Liver (tissue), 8 donors: ENCODE measurements at regions not wholly inside any gene's neighbourhood (a gene's known extent, or its start where the extent isn't known, plus 50 kb on each side); places are given as distances from the start of the nearest gene placed in this dataset.

Experiments
- DNase-seq: peaks from one replicate; pipeline ENCODE4 v3.0.0-alpha.2; 2017; ENCODE audit warnings: low spot score
- H3K27ac ChIP-seq, 2 donors: one replicate each; pipeline ENCODE4 v1.7.0; 2013; ENCODE audit warnings: inconsistent platforms in 2 of 2, low read length in 2 of 2, control low read depth in 1 of 2, low read depth in 1 of 2, mild to moderate bottlenecking in 1 of 2
- H3K27me3 ChIP-seq, 4 donors: one replicate each; pipeline versions ENCODE4 v1.6.1 to v1.7.0; 2013; ENCODE audit warnings: low read length in 3 of 4, inconsistent platforms in 1 of 4, mild to moderate bottlenecking in 1 of 4, moderate library complexity in 1 of 4; ENCODE audit not compliant: control insufficient read depth in 4 of 4, insufficient read depth in 4 of 4
- H3K36me3 ChIP-seq, 4 donors: one replicate each; pipeline versions ENCODE4 v1.6.1 to v1.7.0; 2013; ENCODE audit warnings: low read length in 3 of 4, mild to moderate bottlenecking in 3 of 4, low read depth in 1 of 4, moderate library complexity in 1 of 4; ENCODE audit not compliant: control insufficient read depth in 4 of 4, insufficient read depth in 3 of 4
- H3K4me1 ChIP-seq, 4 donors: one replicate each; pipeline versions ENCODE4 v1.6.1 to v1.7.0; 2013; ENCODE audit warnings: low read length in 3 of 4, mild to moderate bottlenecking in 3 of 4, moderate library complexity in 1 of 4; ENCODE audit not compliant: control insufficient read depth in 4 of 4, insufficient read depth in 4 of 4
- H3K4me3 ChIP-seq, 3 donors: one replicate each; pipeline versions ENCODE4 v1.6.1 to v1.7.0; 2013; ENCODE audit warnings: low read length in 3 of 3, control low read depth in 1 of 3, low read depth in 1 of 3, mild to moderate bottlenecking in 1 of 3
- H3K9ac ChIP-seq, 2 donors: one replicate each; pipeline ENCODE4 v1.7.0; 2013; ENCODE audit warnings: low read length in 2 of 2, mild to moderate bottlenecking in 2 of 2, moderate library complexity in 2 of 2, control low read depth in 1 of 2, low read depth in 1 of 2
- H3K9me3 ChIP-seq, 4 donors: one replicate each; pipeline versions ENCODE4 v1.6.1 to v1.7.0; 2013; ENCODE audit warnings: low read length in 3 of 4; ENCODE audit not compliant: control insufficient read depth in 4 of 4
- EGR1 ChIP-seq, 2 donors: IDR thresholded peaks; 2 replicates each; pipeline ENCODE4 v1.6.1; 2016 to 2018; ENCODE audit warnings: antibody characterized with exemption in 2 of 2, low read depth in 2 of 2
- FOXA1 ChIP-seq: IDR thresholded peaks from 2 replicates; pipeline ENCODE4 v1.6.1; 2016; ENCODE audit warnings: antibody characterized with exemption
- FOXA2 ChIP-seq: IDR thresholded peaks from 2 replicates; pipeline ENCODE4 v1.6.1; 2016; ENCODE audit warnings: antibody characterized with exemption
- GABPA ChIP-seq, 2 donors: IDR thresholded peaks in 1 of 2; conservative IDR thresholded peaks in 1 of 2; 2 replicates each; pipeline ENCODE4 v1.6.1; 2016; ENCODE audit warnings: antibody characterized with exemption in 2 of 2, mild to moderate bottlenecking in 1 of 2, moderate library complexity in 1 of 2
- HNF4A ChIP-seq, 2 donors: conservative IDR thresholded peaks; 2 replicates each; pipeline ENCODE4 v1.6.1; 2016; ENCODE audit warnings: antibody characterized with exemption in 2 of 2, mild to moderate bottlenecking in 2 of 2
- HNF4G ChIP-seq: IDR thresholded peaks from 2 replicates; pipeline ENCODE4 v1.6.1; 2016; ENCODE audit warnings: antibody characterized with exemption
- JUND ChIP-seq, 2 donors: IDR thresholded peaks; 2 replicates each; pipeline ENCODE4 v1.6.1; 2016; ENCODE audit warnings: antibody characterized with exemption in 2 of 2
- NR2F2 ChIP-seq: IDR thresholded peaks from 2 replicates; pipeline ENCODE4 v1.6.1; 2016; ENCODE audit warnings: antibody characterized with exemption
- RAD21 ChIP-seq, 2 donors: IDR thresholded peaks; 2 replicates each; pipeline ENCODE4 v1.6.1; 2016; ENCODE audit warnings: antibody characterized with exemption in 2 of 2, mild to moderate bottlenecking in 2 of 2
- RXRA ChIP-seq, 2 donors: IDR thresholded peaks; 2 replicates each; pipeline ENCODE4 v1.6.1; 2017 to 2018; ENCODE audit warnings: antibody characterized with exemption in 2 of 2, mild to moderate bottlenecking in 1 of 2
- SP1 ChIP-seq: IDR thresholded peaks from 2 replicates; pipeline ENCODE4 v1.6.1; 2018; ENCODE audit warnings: antibody characterized with exemption, mild to moderate bottlenecking
- TAF1 ChIP-seq: conservative IDR thresholded peaks from 2 replicates; pipeline ENCODE4 v1.6.1; 2016; ENCODE audit warnings: antibody characterized with exemption, mild to moderate bottlenecking
- YY1 ChIP-seq: IDR thresholded peaks from 2 replicates; pipeline ENCODE4 v1.6.1; 2016; ENCODE audit warnings: antibody characterized with exemption, mild to moderate bottlenecking
- WGBS: extraction: QIAGEN DNeasy Blood & Tissue Kit; methylation state at CpG from one replicate; pipeline ENCODE4 v1.1.7; 2013; 5-methylcytosine and 5-hydroxymethylcytosine counted together
- TF ChIP-seq, protein P1 (sequence below): IDR thresholded peaks from 2 replicates; pipeline ENCODE4 v1.6.1; 2016; ENCODE audit warnings: antibody characterized with exemption
- TF ChIP-seq, protein P2 (sequence below): IDR thresholded peaks from 2 replicates; pipeline ENCODE4 v1.6.1; 2016; ENCODE audit warnings: antibody characterized with exemption
- TF ChIP-seq, protein P3 (sequence below): fragments of 150-350 bp; IDR thresholded peaks from 2 replicates; pipeline ENCODE4 v1.5.1; 2017; ENCODE audit warnings: improper control_type of control experiment, low read depth, low read length; ENCODE audit not compliant: missing input control
- TF ChIP-seq, protein P4 (sequence below): IDR thresholded peaks from 2 replicates; pipeline ENCODE4 v1.6.1; 2016; ENCODE audit warnings: antibody characterized with exemption, mild to moderate bottlenecking
- TF ChIP-seq, protein P5 (sequence below): IDR thresholded peaks from 2 replicates; pipeline ENCODE4 v1.6.1; 2016; ENCODE audit warnings: antibody characterized with exemption
- donor health status: healthy.
- donor health status: healthy.
- donor health status: healthy.
- donor health status: healthy.
- donor health status: healthy.

DNA sequence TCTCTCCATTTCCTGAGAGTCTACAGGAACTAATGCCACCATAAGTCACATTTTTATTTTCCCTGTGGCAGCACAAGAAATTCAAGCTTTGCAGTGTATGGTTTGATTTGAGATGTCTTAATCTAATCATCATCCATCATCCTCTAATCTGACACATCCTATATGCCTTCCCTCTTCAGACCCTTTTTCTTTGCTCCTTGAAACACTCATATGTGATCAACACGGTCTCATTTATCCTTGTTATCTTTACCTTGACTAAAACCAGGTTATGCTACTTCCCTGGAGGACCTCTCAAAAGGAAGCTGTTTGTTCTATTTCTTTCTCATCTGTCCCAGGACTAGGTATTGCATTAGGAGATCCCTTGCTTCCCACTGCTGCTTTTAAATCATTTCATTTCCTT lies 146.9 kb upstream of the MRPS30 start:
- no peak for DNase-seq
- Histone ChIP-seq H3K9me3 (peaks cover 0 to under 1% (median 0%) of the 10 kb centered on the region in 4 donors), H3K27me3 (no peaks in the 10 kb centered on the region), H3K36me3 (no peaks in the 10 kb centered on the region), H3K9ac (no peak overlapping the region), H3K4me1 (no peaks in the 10 kb centered on the region), H3K27ac (no peak overlapping the region), H3K4me3 (no peak overlapping the region)
- TF ChIP-seq JUND (IDR thresholded peaks at IDR 0.05): no peak
- TF ChIP-seq, protein P1, sequence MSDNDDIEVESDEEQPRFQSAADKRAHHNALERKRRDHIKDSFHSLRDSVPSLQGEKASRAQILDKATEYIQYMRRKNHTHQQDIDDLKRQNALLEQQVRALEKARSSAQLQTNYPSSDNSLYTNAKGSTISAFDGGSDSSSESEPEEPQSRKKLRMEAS: no peak
- no peak for TF ChIP-seq FOXA2
- TF ChIP-seq TAF1: no peak
- TF ChIP-seq HNF4A (conservative IDR thresholded peaks at IDR 0.05): no peak
- TF ChIP-seq, protein P2, sequence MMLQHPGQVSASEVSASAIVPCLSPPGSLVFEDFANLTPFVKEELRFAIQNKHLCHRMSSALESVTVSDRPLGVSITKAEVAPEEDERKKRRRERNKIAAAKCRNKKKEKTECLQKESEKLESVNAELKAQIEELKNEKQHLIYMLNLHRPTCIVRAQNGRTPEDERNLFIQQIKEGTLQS: no peak
- TF ChIP-seq SP1: no peak
- no peak for TF ChIP-seq FOXA1
- TF ChIP-seq GABPA (IDR thresholded peaks at IDR 0.05 in 1 of 2, conservative IDR thresholded peaks at IDR 0.05 in 1 of 2): no peak
- TF ChIP-seq, protein P3, sequence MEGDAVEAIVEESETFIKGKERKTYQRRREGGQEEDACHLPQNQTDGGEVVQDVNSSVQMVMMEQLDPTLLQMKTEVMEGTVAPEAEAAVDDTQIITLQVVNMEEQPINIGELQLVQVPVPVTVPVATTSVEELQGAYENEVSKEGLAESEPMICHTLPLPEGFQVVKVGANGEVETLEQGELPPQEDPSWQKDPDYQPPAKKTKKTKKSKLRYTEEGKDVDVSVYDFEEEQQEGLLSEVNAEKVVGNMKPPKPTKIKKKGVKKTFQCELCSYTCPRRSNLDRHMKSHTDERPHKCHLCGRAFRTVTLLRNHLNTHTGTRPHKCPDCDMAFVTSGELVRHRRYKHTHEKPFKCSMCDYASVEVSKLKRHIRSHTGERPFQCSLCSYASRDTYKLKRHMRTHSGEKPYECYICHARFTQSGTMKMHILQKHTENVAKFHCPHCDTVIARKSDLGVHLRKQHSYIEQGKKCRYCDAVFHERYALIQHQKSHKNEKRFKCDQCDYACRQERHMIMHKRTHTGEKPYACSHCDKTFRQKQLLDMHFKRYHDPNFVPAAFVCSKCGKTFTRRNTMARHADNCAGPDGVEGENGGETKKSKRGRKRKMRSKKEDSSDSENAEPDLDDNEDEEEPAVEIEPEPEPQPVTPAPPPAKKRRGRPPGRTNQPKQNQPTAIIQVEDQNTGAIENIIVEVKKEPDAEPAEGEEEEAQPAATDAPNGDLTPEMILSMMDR: no peak
- no peak for TF ChIP-seq EGR1 (IDR thresholded peaks at IDR 0.05; ENCODE audit: low read depth in 2 of 2)
- TF ChIP-seq, protein P4, sequence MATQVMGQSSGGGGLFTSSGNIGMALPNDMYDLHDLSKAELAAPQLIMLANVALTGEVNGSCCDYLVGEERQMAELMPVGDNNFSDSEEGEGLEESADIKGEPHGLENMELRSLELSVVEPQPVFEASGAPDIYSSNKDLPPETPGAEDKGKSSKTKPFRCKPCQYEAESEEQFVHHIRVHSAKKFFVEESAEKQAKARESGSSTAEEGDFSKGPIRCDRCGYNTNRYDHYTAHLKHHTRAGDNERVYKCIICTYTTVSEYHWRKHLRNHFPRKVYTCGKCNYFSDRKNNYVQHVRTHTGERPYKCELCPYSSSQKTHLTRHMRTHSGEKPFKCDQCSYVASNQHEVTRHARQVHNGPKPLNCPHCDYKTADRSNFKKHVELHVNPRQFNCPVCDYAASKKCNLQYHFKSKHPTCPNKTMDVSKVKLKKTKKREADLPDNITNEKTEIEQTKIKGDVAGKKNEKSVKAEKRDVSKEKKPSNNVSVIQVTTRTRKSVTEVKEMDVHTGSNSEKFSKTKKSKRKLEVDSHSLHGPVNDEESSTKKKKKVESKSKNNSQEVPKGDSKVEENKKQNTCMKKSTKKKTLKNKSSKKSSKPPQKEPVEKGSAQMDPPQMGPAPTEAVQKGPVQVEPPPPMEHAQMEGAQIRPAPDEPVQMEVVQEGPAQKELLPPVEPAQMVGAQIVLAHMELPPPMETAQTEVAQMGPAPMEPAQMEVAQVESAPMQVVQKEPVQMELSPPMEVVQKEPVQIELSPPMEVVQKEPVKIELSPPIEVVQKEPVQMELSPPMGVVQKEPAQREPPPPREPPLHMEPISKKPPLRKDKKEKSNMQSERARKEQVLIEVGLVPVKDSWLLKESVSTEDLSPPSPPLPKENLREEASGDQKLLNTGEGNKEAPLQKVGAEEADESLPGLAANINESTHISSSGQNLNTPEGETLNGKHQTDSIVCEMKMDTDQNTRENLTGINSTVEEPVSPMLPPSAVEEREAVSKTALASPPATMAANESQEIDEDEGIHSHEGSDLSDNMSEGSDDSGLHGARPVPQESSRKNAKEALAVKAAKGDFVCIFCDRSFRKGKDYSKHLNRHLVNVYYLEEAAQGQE: no peak
- TF ChIP-seq, protein P5, sequence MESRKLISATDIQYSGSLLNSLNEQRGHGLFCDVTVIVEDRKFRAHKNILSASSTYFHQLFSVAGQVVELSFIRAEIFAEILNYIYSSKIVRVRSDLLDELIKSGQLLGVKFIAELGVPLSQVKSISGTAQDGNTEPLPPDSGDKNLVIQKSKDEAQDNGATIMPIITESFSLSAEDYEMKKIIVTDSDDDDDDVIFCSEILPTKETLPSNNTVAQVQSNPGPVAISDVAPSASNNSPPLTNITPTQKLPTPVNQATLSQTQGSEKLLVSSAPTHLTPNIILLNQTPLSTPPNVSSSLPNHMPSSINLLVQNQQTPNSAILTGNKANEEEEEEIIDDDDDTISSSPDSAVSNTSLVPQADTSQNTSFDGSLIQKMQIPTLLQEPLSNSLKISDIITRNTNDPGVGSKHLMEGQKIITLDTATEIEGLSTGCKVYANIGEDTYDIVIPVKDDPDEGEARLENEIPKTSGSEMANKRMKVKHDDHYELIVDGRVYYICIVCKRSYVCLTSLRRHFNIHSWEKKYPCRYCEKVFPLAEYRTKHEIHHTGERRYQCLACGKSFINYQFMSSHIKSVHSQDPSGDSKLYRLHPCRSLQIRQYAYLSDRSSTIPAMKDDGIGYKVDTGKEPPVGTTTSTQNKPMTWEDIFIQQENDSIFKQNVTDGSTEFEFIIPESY: no peak
- TF ChIP-seq RXRA (IDR thresholded peaks at IDR 0.05): no peak
- no peak for TF ChIP-seq RAD21 (IDR thresholded peaks at IDR 0.05)
- no peak for TF ChIP-seq YY1
- no peak for TF ChIP-seq NR2F2
- no peak for TF ChIP-seq HNF4G
- 63% methylated on average over 1 of the region's 1 CpG for WGBS
